GM21737 (cell line): ENCODE measurements at regions not wholly inside any gene's neighbourhood (a gene's known extent, or its start where the extent isn't known, plus 50 kb on each side); places are given as distances from the start of the nearest gene placed in this dataset.

ENCODE experiments used
- ATAC-seq: cut with Tn5 transposase; IDR thresholded peaks from one replicate; pipeline ENCODE4 v1.9.1; 2021; ENCODE audit warnings: mild to moderate bottlenecking, moderate library complexity; ENCODE audit not compliant: unreplicated experiment

DNA sequence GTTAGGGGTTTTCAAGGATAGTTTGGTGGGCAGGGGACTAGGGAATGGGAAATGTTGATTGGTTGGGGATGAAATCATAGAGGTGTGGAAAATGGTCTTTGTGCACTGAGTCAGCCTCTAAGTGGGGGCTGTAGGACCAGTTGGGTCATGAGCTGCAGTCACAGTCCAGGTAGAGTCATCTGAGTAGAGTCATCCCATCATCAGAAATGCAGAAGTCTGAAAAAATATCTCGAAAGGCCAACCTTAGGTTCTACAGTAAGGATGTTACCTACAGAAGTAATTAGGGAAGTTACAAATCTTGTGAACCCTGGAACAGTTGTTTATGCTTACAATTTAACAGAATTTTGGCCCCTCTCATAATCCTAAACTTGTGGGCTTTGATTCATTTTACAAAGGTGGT lies 63.4 kb upstream of the AP1S2 start:
- ATAC-seq = no peak

DNA sequence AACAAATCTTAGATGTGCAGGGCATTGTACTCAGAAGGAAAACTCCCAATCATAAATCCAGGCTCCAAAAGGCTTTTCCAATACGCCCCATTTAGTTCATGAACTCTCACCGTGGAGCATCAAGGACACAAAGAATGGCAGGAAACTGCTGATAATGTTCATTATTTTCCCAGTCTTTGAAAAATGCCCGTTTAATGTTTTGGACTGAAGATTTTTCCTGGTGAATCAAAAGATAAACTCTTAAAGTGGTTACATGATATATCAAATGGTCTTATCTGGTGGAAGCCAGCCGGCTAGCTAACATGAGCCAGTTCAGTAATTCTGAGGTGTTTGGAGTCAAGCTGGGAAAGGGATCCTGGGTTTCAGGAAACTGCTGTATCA lies 62.1 kb upstream of the AP1S2 start:
- ATAC-seq = no peak

DNA sequence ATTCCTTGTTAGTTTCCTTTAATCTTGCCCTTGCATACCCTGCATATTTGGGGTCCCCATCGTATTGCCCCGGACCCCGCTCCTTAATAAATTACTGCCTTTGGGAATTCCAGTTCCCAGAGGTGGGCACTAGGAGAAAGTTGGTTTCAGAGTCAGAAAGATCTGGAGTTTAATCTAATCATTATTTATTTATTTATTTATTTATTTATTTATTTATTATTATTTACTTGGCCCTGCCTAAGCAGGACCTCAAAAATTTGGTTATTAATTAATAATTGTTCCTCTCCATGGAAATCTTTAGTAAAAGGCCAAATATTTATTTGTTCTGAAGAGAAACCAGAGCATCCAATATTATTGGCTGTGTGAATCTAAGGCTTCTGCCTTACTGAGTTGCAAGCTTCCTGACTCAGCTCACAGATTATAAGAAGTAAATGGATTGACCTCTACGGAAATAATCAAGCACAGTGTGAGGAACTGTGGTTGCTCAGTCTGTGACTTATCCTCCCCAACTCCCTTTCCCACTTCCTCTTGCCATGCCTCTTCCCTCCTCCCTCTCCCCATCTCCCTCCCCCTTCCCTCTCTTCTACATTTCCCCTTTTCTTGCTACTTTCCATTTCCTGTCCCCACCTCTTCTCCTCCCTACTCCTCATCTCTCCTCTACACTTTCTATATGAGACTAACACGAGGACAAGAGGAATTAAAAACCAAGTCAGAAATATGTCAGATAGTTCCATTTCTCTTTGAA lies 61.5 kb upstream of the AP1S2 start:
- no peak for ATAC-seq

DNA sequence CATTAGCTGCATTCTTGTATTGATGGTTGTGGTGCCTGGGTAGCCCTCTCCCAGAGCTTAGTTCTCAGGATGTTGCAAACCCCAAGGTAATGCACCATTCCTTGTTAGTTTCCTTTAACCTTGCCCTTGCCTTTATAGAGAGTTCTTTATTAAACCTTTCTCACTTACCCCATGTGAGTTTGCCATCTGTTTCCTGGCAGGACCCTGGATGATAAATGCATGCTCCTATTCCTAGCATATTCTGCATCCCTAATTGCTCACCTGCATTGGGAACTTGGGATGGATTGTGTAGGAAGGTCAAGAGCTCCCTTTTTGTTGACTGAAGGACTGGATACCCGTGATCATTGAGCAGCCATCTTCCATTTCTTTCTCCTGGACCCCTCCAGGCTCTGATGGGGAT lies 59.9 kb upstream of the AP1S2 start:
- ATAC-seq = no peak

DNA sequence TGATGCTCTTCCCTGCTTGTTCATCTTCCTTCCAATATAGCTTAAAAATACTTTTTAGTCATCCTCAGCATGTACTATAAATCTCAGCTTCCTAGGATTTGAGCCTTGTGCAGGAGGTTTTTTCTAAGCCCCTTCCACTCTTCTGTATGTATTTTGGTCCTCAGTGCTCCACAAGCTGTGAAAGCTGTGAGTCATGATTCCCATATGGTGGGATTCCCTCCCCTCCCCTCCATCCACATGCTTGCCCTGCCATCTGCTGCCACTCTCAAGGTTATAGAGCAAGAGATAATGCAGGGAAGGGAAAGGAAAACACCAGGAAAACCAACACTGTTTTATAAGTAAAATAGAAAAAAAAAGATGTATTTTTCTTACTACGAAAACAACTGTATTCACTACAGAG lies 58.5 kb upstream of the AP1S2 start:
- ATAC-seq = no peak

DNA sequence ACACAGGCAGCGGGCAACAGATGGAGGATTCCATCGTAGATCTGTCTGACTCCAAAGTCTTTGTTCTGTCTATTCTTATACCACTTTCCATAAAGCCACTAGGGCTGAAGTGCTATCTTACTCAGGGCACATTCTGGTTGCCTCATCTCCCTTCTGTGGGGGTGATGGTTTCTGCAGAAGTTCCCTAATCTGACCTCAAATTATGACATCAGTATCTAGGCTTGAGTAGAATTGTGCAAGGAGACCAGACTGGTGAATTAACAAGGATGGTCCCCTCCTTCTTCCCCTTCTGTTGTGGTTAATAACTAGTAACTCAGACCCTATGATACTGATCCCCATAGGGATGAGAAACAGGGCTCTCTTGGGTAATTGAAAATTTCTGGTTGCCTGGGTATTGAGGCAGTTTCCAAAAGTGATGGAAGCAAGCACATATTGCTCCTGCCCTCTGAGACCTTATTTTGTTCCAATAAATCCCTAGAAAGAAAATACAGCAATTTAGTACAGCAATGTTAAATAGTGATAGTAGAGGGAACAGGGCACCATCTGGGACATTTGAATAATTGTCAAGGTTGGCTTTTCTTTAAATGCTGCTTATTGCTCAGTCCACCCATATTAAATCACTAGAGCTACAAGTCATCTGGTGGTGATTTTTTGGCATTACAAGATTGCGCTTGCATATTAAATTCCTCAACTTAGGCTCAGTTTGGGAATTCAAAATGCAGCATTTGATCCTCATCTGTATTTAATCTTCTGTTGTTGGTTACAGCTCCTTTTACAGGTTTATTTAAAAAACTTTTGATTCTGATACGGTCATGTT lies 57.3 kb upstream of the AP1S2 start:
- no peak for ATAC-seq

DNA sequence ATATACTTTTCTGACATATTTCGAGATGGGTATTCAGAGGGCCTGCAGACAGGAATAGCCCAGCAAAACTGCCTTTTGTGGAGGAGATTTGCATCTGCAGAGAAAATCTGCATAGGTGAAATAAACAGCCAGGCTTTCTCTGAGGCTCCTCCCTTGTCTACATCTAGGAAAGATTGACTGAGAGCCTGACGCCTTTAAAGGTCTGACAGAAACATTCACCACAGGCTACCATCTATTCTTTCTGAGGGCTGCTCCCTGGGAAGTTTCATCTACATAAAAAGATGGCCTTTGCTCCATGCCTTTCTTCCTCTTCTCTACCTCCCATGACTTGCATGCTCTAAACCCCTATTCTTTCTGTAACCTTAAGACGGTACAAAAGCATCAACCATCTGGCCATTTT lies 55.0 kb upstream of the AP1S2 start:
- no peak for ATAC-seq

DNA sequence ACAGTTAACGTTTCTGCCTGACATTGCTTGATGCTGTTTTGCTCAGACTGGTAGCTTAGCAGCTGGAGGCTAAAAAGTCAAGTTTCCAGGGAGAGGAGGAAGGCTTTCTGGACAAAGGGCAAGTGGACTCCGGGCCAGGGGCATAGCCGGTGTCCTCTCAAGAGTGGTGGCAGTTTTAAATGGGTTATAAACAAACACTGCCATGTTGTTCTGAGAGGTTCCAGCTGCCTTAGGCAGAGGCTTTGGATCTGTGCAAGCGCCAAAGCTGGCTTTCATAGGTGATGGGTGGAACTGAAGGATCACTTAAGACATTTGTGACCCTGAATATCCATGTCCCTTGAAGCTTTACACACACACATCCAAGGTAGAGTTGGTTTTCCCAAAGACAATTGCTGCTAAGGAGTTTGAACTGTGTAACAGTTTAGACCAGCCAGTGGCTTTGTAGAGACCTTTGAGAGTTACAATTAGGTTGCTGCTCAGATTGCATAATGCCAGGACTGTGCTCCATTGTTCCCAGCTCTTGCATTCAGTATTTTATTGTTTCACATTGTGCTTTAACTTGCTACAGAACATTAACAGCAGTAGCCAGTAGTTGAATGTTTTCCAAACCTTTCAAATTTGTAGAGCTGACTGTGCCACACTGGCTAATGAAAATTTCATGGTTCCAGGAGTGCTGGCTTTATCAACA lies 54.1 kb upstream of the AP1S2 start:
- ATAC-seq = no peak

DNA sequence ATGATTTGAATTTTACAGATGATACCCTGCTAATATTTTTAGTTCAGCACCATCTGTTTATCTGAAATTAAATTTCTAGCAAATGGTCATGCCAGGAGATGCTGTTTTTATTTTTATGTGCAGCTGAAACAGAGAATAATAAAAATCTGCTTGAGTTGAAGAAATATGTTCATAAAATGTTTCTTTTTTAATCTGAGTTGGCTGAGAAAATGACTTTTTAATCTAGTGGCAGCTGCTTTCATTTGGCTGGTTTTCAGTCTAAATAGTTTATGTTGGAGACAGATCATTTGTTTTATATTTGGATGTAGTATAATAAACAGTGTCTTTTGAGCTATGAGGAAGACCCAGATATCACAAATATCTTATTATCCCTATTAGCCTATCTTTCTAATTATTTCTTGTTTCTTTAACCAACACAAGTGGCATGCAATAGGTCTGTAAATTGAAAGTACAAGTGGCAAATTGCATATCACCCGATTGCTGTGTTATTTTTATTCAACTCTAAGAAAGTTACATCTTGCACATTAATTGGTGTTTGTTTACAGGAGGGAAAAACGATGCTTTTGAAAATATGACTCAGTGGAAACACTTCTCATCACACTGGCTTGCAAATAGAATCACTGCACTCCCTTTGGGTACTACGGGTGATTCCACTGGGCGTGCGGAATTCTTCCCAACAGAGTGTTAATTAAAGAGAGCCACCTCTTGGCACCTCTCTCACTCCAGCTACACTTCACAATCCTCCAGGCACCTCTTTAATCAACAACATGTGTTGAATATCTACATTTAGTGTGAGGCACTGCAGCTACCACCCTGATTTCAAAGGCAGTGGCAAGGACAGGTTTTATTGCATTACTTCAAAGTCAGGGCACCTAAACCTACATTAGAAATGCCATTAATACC lies 51.7 kb upstream of the AP1S2 start:
- no peak for ATAC-seq
